ENCODE measurements at regions not wholly inside any gene's neighbourhood (a gene's known extent, or its start where the extent isn't known, plus 50 kb on each side); places are given as distances from the start of the nearest gene placed in this dataset.

GRCh38 chr11:122192634-122193255 is 76.7 kb upstream of the BLID start:
- TF ChIP-seq, protein P1, sequence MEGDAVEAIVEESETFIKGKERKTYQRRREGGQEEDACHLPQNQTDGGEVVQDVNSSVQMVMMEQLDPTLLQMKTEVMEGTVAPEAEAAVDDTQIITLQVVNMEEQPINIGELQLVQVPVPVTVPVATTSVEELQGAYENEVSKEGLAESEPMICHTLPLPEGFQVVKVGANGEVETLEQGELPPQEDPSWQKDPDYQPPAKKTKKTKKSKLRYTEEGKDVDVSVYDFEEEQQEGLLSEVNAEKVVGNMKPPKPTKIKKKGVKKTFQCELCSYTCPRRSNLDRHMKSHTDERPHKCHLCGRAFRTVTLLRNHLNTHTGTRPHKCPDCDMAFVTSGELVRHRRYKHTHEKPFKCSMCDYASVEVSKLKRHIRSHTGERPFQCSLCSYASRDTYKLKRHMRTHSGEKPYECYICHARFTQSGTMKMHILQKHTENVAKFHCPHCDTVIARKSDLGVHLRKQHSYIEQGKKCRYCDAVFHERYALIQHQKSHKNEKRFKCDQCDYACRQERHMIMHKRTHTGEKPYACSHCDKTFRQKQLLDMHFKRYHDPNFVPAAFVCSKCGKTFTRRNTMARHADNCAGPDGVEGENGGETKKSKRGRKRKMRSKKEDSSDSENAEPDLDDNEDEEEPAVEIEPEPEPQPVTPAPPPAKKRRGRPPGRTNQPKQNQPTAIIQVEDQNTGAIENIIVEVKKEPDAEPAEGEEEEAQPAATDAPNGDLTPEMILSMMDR (IDR thresholded peaks at IDR 0.05), result no peak
- TF ChIP-seq POLR2AphosphoS5 (IDR thresholded peaks at IDR 0.05; ENCODE audit: insufficient read depth in 1 of 2, low read depth in 1 of 2) (no peak), POLR2A (IDR thresholded peaks at IDR 0.05) (no peak)
- H3K9me3 ChIP-seq, result no peaks in the 10 kb centered on the region
- no peak for DNase-seq (ENCODE audit: extremely low spot score in 2 of 2)
- H3K4me3 ChIP-seq, result no peak overlapping the region
- no peaks in the 10 kb centered on the region for H3K36me3 ChIP-seq
- no peaks in the 10 kb centered on the region for H3K27me3 ChIP-seq
- H3K4me1 ChIP-seq, result peaks cover 27% of the 10 kb centered on the region
- intact Hi-C loops (cut with DNase I), result no loop called here
- H3K27ac ChIP-seq, result peak overlapping the region; percentile 25

GRCh38 chr11:122190768-122191167 is 74.8 kb upstream of the BLID start:
- Histone ChIP-seq H3K4me1 (peaks cover 15% of the 10 kb centered on the region), H3K4me3 (no peak overlapping the region), H3K36me3 (no peaks in the 10 kb centered on the region), H3K9me3 (no peaks in the 10 kb centered on the region), H3K27me3 (no peaks in the 10 kb centered on the region), H3K27ac (no peak overlapping the region)
- no peak for DNase-seq (ENCODE audit: extremely low spot score in 2 of 2)
- intact Hi-C loops (cut with DNase I), result no loop called here
- TF ChIP-seq POLR2A (IDR thresholded peaks at IDR 0.05) (no peak), POLR2AphosphoS5 (IDR thresholded peaks at IDR 0.05; ENCODE audit: insufficient read depth in 1 of 2, low read depth in 1 of 2) (no peak)
- TF ChIP-seq, protein P1 (IDR thresholded peaks at IDR 0.05), result no peak

GRCh38 chr11:122189229-122189628 is 73.2 kb upstream of the BLID start:
- Histone ChIP-seq H3K27me3 (no peaks in the 10 kb centered on the region), H3K27ac (peak overlapping the region; percentile 64), H3K9me3 (no peaks in the 10 kb centered on the region), H3K4me1 (peaks cover 15% of the 10 kb centered on the region), H3K4me3 (no peak overlapping the region), H3K36me3 (no peaks in the 10 kb centered on the region)
- TF ChIP-seq, protein P1 (IDR thresholded peaks at IDR 0.05), result peak in 1 of 3 experiments; percentile 11
- TF ChIP-seq POLR2AphosphoS5 (IDR thresholded peaks at IDR 0.05; ENCODE audit: insufficient read depth in 1 of 2, low read depth in 1 of 2) (peak; percentile 25 to 91), POLR2A (IDR thresholded peaks at IDR 0.05) (no peak)
- no peak for DNase-seq (ENCODE audit: extremely low spot score in 2 of 2)
- intact Hi-C loops (cut with DNase I), result no loop called here

GRCh38 chr11:122187373-122188165 is 71.6 kb upstream of the BLID start:
- H3K27me3 ChIP-seq, result no peaks in the 10 kb centered on the region
- intact Hi-C loops (cut with DNase I), result no loop called here
- DNase-seq (ENCODE audit: extremely low spot score in 2 of 2), result no peak
- TF ChIP-seq, protein P1 (IDR thresholded peaks at IDR 0.05), result no peak
- no peak for TF ChIP-seq POLR2A (IDR thresholded peaks at IDR 0.05)
- no peak overlapping the region for H3K4me3 ChIP-seq
- peak overlapping the region; percentile 64 for H3K27ac ChIP-seq
- H3K9me3 ChIP-seq, result no peaks in the 10 kb centered on the region
- no peaks in the 10 kb centered on the region for H3K36me3 ChIP-seq
- peaks cover 6% of the 10 kb centered on the region for H3K4me1 ChIP-seq

Measured in vagina (tissue), 2 donors.